Nephron (organoid): ENCODE measurements at regions not wholly inside any gene's neighbourhood (a gene's known extent, or its start where the extent isn't known, plus 50 kb on each side); places are given as distances from the start of the nearest gene placed in this dataset.
"Not testable (repeated sequence)": the region's sequence is repeated elsewhere in the genome, so short reads cannot be mapped to it uniquely, and the experiment has no call there.

Experiments used
- H3K27ac Mint-ChIP-seq, 3 experiments: 2 replicates each; pipeline ENCODE4 v1.8.0; 2020; ENCODE audit warnings: mixed read lengths in 3 of 3, mild to moderate bottlenecking in 2 of 3, moderate library complexity in 1 of 3
- H3K27me3 Mint-ChIP-seq: 2 replicates; pipeline ENCODE4 v1.8.0; 2021; ENCODE audit warnings: low read depth, mild to moderate bottlenecking, moderate library complexity, mixed read lengths
- H3K36me3 Mint-ChIP-seq: 2 replicates; pipeline ENCODE4 v1.8.0; 2020; ENCODE audit warnings: low read depth, mixed read lengths
- H3K4me1 Mint-ChIP-seq: 2 replicates; pipeline ENCODE4 v1.8.0; 2020; ENCODE audit warnings: mixed read lengths
- H3K4me3 Mint-ChIP-seq, 3 experiments: 2 replicates each; pipeline ENCODE4 v1.8.0; 2020; ENCODE audit warnings: mild to moderate bottlenecking in 3 of 3, mixed read lengths in 3 of 3, moderate library complexity in 2 of 3
- H3K9me3 Mint-ChIP-seq: 2 replicates; pipeline ENCODE4 v1.8.0; 2020; ENCODE audit warnings: mixed read lengths
- CTCF ChIP-seq, 3 experiments: fragments of 200-600 bp; sonication (generic); IDR thresholded peaks; one replicate each; pipeline ENCODE4 v1.5.0; 2021; ENCODE audit warnings: antibody characterized with exemption in 3 of 3; ENCODE audit not compliant: unreplicated experiment in 3 of 3

- no peaks in the 10 kb centered on the region for H3K9me3 Mint-ChIP-seq
- H3K4me3 Mint-ChIP-seq, result no peak overlapping the region
- H3K36me3 Mint-ChIP-seq, result no peaks in the 10 kb centered on the region
- no peaks in the 10 kb centered on the region for H3K27me3 Mint-ChIP-seq
- TF ChIP-seq CTCF (IDR thresholded peaks at IDR 0.05; ENCODE audit: unreplicated experiment in 3 of 3), result peak; percentile 89 to 97 (median 95)
- peaks cover 3% of the 10 kb centered on the region for H3K4me1 Mint-ChIP-seq
- H3K27ac Mint-ChIP-seq, result no peak overlapping the region
Measured at GRCh38 chr7:131040467-131040932, 287.2 kb upstream of the MKLN1 start.

- H3K9me3 Mint-ChIP-seq, H3K4me1 Mint-ChIP-seq, H3K27ac Mint-ChIP-seq, H3K36me3 Mint-ChIP-seq, H3K4me3 Mint-ChIP-seq, H3K27me3 Mint-ChIP-seq: not testable (repeated sequence)
Measured at GRCh38 chr7:131041012-131041695, 286.5 kb upstream of the MKLN1 start.

DNA sequence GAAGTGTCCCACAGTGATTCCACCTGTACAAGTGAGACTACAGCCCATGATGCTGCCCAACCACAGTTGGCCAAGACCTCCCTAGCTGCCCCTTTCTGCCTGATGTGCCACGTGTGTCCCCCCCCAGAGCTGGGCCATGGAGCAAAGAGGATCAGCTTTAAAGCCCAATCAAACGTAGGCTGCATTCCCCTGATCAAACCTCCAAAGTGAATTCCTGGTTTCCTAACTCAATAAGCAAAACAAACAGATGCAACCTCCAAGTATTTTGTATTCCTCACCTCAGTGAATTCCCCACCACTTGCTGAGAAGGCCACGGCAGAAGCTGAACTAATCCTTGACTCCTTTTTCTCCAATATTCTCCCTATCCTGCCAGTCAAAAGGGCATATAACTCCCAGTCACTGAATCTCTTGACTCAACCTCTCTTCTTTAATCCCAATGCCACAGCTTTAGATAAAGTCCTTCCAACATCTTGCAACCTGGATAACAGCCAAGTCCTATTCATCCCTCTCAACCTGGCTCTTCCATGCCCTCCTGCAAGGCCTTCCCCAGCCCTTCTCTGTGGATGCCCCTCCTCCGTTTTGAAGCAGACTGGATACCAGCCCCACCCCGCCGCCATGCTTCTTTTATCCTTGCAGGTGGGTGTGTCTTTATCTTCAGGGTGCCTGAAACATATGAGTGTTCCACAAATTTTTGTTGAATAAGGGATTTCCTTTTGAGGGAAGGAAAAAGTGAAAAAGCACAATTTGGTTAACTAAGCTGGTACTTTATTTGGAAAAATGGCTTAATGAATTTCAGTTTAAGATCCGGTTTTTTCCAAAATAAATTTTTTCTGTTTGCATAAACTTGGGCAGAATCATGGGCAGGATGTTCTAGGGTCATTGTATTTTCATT is 285.2 kb upstream of the MKLN1 start:
- no peaks in the 10 kb centered on the region for H3K27me3 Mint-ChIP-seq
- TF ChIP-seq CTCF (IDR thresholded peaks at IDR 0.05; ENCODE audit: unreplicated experiment in 3 of 3), result no peak
- H3K36me3 Mint-ChIP-seq, result peaks cover 3% of the 10 kb centered on the region
- peaks cover 3% of the 10 kb centered on the region for H3K4me1 Mint-ChIP-seq
- no peak overlapping the region for H3K4me3 Mint-ChIP-seq
- H3K9me3 Mint-ChIP-seq, result peaks cover 2% of the 10 kb centered on the region
- no peak overlapping the region for H3K27ac Mint-ChIP-seq

GRCh38 chr7:131045526-131045925 is 282.1 kb upstream of the MKLN1 start:
- no peak for TF ChIP-seq CTCF (IDR thresholded peaks at IDR 0.05; ENCODE audit: unreplicated experiment in 3 of 3)
- Mint-ChIP-seq H3K36me3 (peaks cover 3% of the 10 kb centered on the region), H3K4me3 (no peak overlapping the region), H3K27me3 (no peaks in the 10 kb centered on the region), H3K9me3 (peaks cover 2% of the 10 kb centered on the region), H3K4me1 (no peaks in the 10 kb centered on the region), H3K27ac (no peak overlapping the region)

DNA sequence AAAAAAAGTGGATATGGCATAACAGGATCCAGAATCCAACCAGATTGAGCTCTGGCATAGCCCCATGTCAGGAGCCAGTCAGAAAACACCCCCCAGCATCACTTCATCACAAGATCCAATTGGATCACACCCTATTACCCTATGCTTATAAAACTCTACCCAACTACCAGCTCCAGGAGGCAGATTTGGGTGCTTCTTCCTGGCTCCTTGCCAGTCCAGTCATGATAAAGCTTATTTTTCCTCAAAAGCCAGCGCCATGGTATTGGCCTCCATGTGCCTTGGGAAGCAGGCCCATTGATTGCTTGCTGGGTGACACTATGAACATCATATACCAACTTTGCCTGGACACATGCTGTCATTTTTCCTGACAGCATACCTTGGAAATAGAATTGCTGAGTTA is 281.4 kb upstream of the MKLN1 start:
- Mint-ChIP-seq H3K36me3 (peaks cover 3% of the 10 kb centered on the region), H3K4me3 (no peak overlapping the region), H3K4me1 (no peaks in the 10 kb centered on the region), H3K27ac (no peak overlapping the region), H3K9me3 (peaks cover 2% of the 10 kb centered on the region), H3K27me3 (no peaks in the 10 kb centered on the region)
- TF ChIP-seq CTCF (IDR thresholded peaks at IDR 0.05; ENCODE audit: unreplicated experiment in 3 of 3), result no peak

- Mint-ChIP-seq H3K4me1 (no peaks in the 10 kb centered on the region), H3K9me3 (peaks cover 2% of the 10 kb centered on the region), H3K4me3 (no peak overlapping the region), H3K36me3 (peaks cover 3% of the 10 kb centered on the region), H3K27me3 (no peaks in the 10 kb centered on the region), H3K27ac (no peak overlapping the region)
- TF ChIP-seq CTCF (IDR thresholded peaks at IDR 0.05; ENCODE audit: unreplicated experiment in 3 of 3), result no peak
Measured at GRCh38 chr7:131047651-131048304, 279.9 kb upstream of the MKLN1 start.
